Muscle layer of duodenum (tissue), 2 donors: ENCODE measurements at regions not wholly inside any gene's neighbourhood (a gene's known extent, or its start where the extent isn't known, plus 50 kb on each side); places are given as distances from the start of the nearest gene placed in this dataset.

ENCODE experiments used
- H3K27ac ChIP-seq: one replicate; pipeline ENCODE4 v1.7.0; 2013; ENCODE audit warnings: mild to moderate bottlenecking, low read length
- H3K27me3 ChIP-seq: one replicate; pipeline ENCODE4 v1.7.0; 2013; ENCODE audit warnings: low read depth, mild to moderate bottlenecking, control low read depth, low read length
- H3K36me3 ChIP-seq, 2 donors: one replicate each; pipeline ENCODE4 v1.7.0; 2013; ENCODE audit warnings: low read length in 2 of 2, control low read depth in 1 of 2, mild to moderate bottlenecking in 1 of 2; ENCODE audit not compliant: insufficient read depth in 2 of 2, control insufficient read depth in 1 of 2
- H3K4me1 ChIP-seq, 2 donors: one replicate each; pipeline ENCODE4 v1.7.0; 2013; ENCODE audit warnings: low read length in 2 of 2, mild to moderate bottlenecking in 2 of 2, control low read depth in 1 of 2, moderate library complexity in 1 of 2; ENCODE audit not compliant: insufficient read depth in 2 of 2, control insufficient read depth in 1 of 2
- H3K4me3 ChIP-seq, 2 donors: one replicate each; pipeline ENCODE4 v1.7.0; 2013; ENCODE audit warnings: low read length in 2 of 2, low read depth in 1 of 2, mild to moderate bottlenecking in 1 of 2
- H3K9me3 ChIP-seq, 2 donors: one replicate each; pipeline ENCODE4 v1.7.0; 2013; ENCODE audit warnings: low read length in 2 of 2, control low read depth in 1 of 2, mild to moderate bottlenecking in 1 of 2; ENCODE audit not compliant: control insufficient read depth in 1 of 2
- donor health status: healthy.

DNA sequence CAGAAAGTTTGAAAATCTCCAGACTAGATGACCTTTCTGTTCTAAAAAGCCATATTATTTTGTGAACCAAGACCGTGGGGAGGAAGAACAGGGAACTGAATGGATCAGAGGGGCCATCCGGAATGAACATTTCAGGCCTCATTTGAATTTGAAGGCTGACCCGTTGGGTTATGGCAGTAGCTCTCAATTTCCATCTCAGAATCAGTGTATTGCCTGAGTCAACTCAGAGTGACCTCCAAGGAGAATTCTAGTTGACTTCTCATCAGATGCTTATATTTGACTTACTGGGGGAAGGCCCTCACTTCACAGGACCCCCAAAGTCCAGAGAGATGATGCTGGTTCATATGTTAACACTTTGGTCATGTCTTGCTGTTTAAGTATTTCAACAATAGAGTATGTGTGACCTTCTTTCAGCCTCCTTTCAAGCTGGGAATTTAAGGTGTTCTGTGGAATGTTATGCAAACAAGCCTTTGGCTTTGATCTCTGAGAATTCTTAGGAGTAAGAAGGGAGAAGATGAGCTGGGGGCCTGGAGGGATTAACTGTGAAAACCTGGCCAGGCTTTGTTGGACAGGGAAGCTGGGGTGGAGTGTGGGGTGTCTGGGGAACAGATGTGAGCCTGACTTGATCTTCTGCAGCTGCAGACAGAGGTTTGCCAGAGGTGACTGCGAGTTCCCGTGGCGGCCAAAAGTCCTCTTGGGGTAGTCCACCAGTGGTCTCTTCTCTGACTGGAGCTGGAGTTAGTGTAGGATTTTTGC lies 111.2 kb upstream of the RGMA start:
- peaks cover 0 to 10% of the 10 kb centered on the region in 2 donors for H3K9me3 ChIP-seq
- H3K4me3 ChIP-seq, result no peak overlapping the region
- H3K36me3 ChIP-seq, result no peaks in the 10 kb centered on the region
- H3K27me3 ChIP-seq, result no peaks in the 10 kb centered on the region
- peaks cover 0 to 3% of the 10 kb centered on the region in 2 donors for H3K4me1 ChIP-seq
- no peak overlapping the region for H3K27ac ChIP-seq

DNA sequence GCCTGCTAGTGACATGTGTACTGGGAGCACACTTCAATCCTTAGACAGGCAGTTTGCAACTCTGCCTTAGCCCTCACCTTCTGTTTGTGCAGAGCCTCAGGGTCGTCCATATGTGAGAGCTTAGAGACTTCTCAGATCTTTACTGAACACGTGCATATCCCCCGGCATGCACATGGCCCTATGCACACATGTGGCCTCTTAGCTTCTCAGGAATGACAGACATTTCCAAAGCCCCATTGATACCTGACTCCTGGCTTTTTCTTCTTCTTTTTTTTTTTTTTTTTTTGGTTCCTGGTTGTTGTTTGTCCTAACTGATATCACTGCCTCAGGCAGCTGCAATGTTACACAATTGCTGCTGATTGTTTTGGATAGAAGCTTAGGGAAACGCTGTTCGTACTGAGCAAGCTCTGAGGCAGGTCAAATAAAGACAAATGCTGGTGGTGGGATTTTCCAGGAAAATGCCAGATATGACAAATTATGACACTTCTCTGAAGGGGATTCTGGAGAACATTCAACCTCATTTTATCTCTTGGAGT lies 107.2 kb upstream of the RGMA start:
- no peaks in the 10 kb centered on the region for H3K27me3 ChIP-seq
- no peaks in the 10 kb centered on the region for H3K36me3 ChIP-seq
- H3K27ac ChIP-seq, result no peak overlapping the region
- H3K4me1 ChIP-seq, result peaks cover 0 to 3% of the 10 kb centered on the region in 2 donors
- no peak overlapping the region for H3K4me3 ChIP-seq
- H3K9me3 ChIP-seq, result peaks cover 0 to 10% of the 10 kb centered on the region in 2 donors

- Histone ChIP-seq H3K27me3 (no peaks in the 10 kb centered on the region), H3K4me3 (no peak overlapping the region), H3K36me3 (no peaks in the 10 kb centered on the region), H3K4me1 (peaks cover 0 to 1% of the 10 kb centered on the region in 2 donors), H3K9me3 (peaks cover 0 to 10% of the 10 kb centered on the region in 2 donors), H3K27ac (no peak overlapping the region)
Measured at GRCh38 chr15:93195109-93195508, 106.1 kb upstream of the RGMA start.

- Histone ChIP-seq H3K36me3 (no peaks in the 10 kb centered on the region), H3K4me1 (no peaks in the 10 kb centered on the region), H3K27me3 (no peaks in the 10 kb centered on the region), H3K9me3 (no peaks in the 10 kb centered on the region), H3K4me3 (no peak overlapping the region), H3K27ac (no peak overlapping the region)
Measured at GRCh38 chr15:93190238-93190637, 101.2 kb upstream of the RGMA start.

- H3K27ac ChIP-seq, result no peak overlapping the region
- no peaks in the 10 kb centered on the region for H3K36me3 ChIP-seq
- H3K4me1 ChIP-seq, result no peaks in the 10 kb centered on the region
- H3K9me3 ChIP-seq, result no peaks in the 10 kb centered on the region
- H3K4me3 ChIP-seq, result no peak overlapping the region
- H3K27me3 ChIP-seq, result no peaks in the 10 kb centered on the region
Measured at GRCh38 chr15:93189561-93189960, 100.5 kb upstream of the RGMA start.

DNA sequence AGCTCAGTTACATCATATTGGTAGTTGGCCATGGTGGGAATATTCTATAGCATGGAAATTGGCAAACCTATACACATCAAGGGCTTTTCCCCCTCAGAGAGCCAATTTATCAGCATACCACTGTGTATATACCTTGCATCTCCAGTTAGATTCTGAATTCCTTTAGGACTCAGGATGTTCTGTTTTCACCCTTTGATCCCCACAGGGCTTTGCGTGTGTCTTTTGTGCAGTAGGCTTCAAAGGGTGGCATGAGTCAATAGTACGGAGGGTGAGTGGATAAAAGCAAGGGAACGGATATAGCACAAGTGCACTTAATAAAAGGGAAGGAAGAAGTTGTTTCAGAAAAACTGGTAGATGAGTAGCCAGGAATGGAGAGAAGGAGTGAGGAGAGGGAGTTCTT lies 99.2 kb upstream of the RGMA start:
- H3K4me1 ChIP-seq, result no peaks in the 10 kb centered on the region
- H3K9me3 ChIP-seq, result no peaks in the 10 kb centered on the region
- H3K36me3 ChIP-seq, result no peaks in the 10 kb centered on the region
- no peak overlapping the region for H3K4me3 ChIP-seq
- H3K27me3 ChIP-seq, result no peaks in the 10 kb centered on the region
- no peak overlapping the region for H3K27ac ChIP-seq

GRCh38 chr15:93185796-93186195 lies 96.8 kb upstream of the RGMA start:
- H3K27me3 ChIP-seq, result no peaks in the 10 kb centered on the region
- H3K27ac ChIP-seq, result no peak overlapping the region
- no peak overlapping the region for H3K4me3 ChIP-seq

GRCh38 chr15:93182703-93183205 lies 93.7 kb upstream of the RGMA start:
- Histone ChIP-seq H3K9me3 (no peaks in the 10 kb centered on the region), H3K4me1 (peaks cover 0 to 11% of the 10 kb centered on the region in 2 donors), H3K27me3 (no peaks in the 10 kb centered on the region), H3K36me3 (no peaks in the 10 kb centered on the region), H3K4me3 (no peak overlapping the region), H3K27ac (no peak overlapping the region)

More at GRCh38 chr15:93185796-93186195, 96.8 kb upstream of the RGMA start:
- H3K4me1 ChIP-seq, result no peaks in the 10 kb centered on the region
- no peaks in the 10 kb centered on the region for H3K36me3 ChIP-seq
- no peaks in the 10 kb centered on the region for H3K9me3 ChIP-seq

DNA sequence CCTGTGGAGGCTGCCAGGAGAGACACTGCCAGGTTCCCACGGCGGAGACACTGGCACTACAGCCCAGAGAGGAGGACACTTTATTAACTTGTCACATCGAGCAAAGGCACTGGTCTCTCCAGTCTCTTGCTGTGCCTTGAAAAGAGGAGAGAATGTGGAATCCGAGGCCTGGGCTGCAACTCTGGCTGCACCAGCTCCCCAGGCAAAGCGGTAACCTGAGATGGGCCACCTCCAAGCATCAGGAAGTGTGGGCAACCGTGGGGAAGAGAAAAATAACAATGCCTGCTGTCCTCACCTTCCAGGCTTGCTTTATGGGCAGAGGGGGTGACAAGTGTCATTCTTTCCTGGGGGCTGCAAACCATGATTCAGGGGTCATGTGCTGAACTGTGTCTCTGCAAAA lies 91.6 kb upstream of the RGMA start:
- Histone ChIP-seq H3K27ac (no peak overlapping the region), H3K9me3 (no peaks in the 10 kb centered on the region), H3K4me3 (no peak overlapping the region), H3K27me3 (no peaks in the 10 kb centered on the region), H3K4me1 (peaks cover 0 to 11% of the 10 kb centered on the region in 2 donors), H3K36me3 (no peaks in the 10 kb centered on the region)

DNA sequence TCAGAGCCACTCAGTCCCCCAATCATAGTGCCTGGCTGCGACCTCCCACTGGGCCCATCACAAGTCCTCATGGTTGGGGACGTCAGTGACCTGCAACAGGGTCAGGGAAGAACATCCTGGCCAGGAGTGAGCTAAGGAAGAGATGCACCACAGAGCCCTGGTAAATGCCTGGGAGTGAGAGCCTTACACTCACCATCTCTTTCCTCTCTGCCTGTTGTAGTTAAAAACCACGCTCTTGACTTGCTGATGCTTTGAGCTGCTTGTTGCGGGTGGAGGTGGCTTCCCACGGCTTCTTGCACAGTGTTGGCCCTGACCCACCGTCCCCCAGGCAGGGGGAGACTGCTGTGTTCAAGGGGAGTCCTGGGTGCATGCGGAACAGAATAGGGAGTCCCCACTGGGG lies 91.1 kb upstream of the RGMA start:
- H3K4me3 ChIP-seq, result no peak overlapping the region
- no peak overlapping the region for H3K27ac ChIP-seq
- peaks cover 0 to 11% of the 10 kb centered on the region in 2 donors for H3K4me1 ChIP-seq
- no peaks in the 10 kb centered on the region for H3K9me3 ChIP-seq
- no peaks in the 10 kb centered on the region for H3K36me3 ChIP-seq
- no peaks in the 10 kb centered on the region for H3K27me3 ChIP-seq

DNA sequence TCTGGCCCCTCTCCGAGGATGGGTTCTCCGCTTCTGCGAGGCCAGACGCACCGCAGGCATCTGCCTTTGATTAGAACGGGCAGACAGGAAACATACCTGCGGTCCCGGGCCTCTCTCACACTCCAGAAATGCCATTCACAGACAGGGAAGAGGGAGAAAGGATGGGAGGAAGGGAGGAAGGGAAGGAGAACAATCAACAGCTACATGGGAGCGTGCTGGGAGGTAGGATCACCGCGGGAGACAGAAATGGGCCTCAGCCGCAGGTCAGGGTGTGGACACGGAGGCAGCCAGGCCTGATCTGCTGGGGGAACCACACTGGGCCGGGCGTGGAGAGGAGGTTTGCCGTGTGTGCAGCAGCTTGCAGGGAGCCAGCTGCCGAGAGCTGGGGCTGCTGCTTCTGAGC lies 90.7 kb upstream of the RGMA start:
- Histone ChIP-seq H3K9me3 (no peaks in the 10 kb centered on the region), H3K4me3 (no peak overlapping the region), H3K27me3 (no peaks in the 10 kb centered on the region), H3K36me3 (no peaks in the 10 kb centered on the region), H3K4me1 (peaks cover 0 to 11% of the 10 kb centered on the region in 2 donors), H3K27ac (no peak overlapping the region)
